Gastroesophageal sphincter (tissue), 4 donors: ENCODE measurements at regions not wholly inside any gene's neighbourhood (a gene's known extent, or its start where the extent isn't known, plus 50 kb on each side); places are given as distances from the start of the nearest gene placed in this dataset.

Source experiments
- ATAC-seq: fragments of 150-250 bp; one replicate; pipeline ENCODE4 v1.9.1; 2016; ENCODE audit warnings: mild to moderate bottlenecking, moderate library complexity
- H3K27ac ChIP-seq, 4 donors: fragments of 200-600 bp; sonication (generic) in 3 of 4; 1 replicate in 3 of 4; 2 replicates in 1 of 4; pipeline ENCODE4 v1.5.1; 2016 to 2019
- H3K27me3 ChIP-seq: fragments of 200-600 bp; sonication (generic); one replicate; pipeline ENCODE4 v1.5.1; 2019
- H3K36me3 ChIP-seq, 2 donors: fragments of 200-600 bp; sonication (generic); one replicate each; pipeline ENCODE4 v1.5.1; 2019; ENCODE audit warnings: control low read depth in 1 of 2
- H3K4me1 ChIP-seq, 3 donors: fragments of 200-600 bp; sonication (generic); 1 replicate in 2 of 3; 2 replicates in 1 of 3; pipeline ENCODE4 v1.5.1; 2016 to 2019; ENCODE audit warnings: control low read depth in 2 of 3
- H3K4me3 ChIP-seq, 2 donors: fragments of 200-600 bp; sonication (generic); one replicate each; pipeline ENCODE4 v1.5.1; 2019; ENCODE audit warnings: mild to moderate bottlenecking in 1 of 2, moderate library complexity in 1 of 2
- H3K9me3 ChIP-seq, 3 donors: fragments of 200-600 bp; sonication (generic); one replicate each; pipeline ENCODE4 v1.5.1; 2017 to 2019; ENCODE audit warnings: control low read depth in 2 of 3
- CTCF ChIP-seq, 4 experiments: fragments of 200-600 bp in 2 of 4; fragments of 450-650 bp in 2 of 4; sonication (generic) in 1 of 4; IDR thresholded peaks; one replicate each; pipeline ENCODE4 v1.5.1; 2017 to 2019; ENCODE audit warnings: antibody characterized with exemption in 4 of 4, mild to moderate bottlenecking in 2 of 4, moderate library complexity in 2 of 4
- EP300 ChIP-seq: sonication (generic); formaldehyde crosslinking; IDR thresholded peaks from one replicate; pipeline ENCODE4 v1.6.1; 2017; ENCODE audit warnings: antibody characterized with exemption, mild to moderate bottlenecking
- POLR2A ChIP-seq, 2 donors: fragments of 450-650 bp; IDR thresholded peaks; one replicate each; pipeline ENCODE4 v1.6.1; 2017; ENCODE audit warnings: antibody characterized with exemption in 2 of 2, mild to moderate bottlenecking in 2 of 2, moderate library complexity in 1 of 2
- POLR2AphosphoS5 ChIP-seq: sonication (generic); formaldehyde crosslinking; IDR thresholded peaks from one replicate; pipeline ENCODE4 v1.6.1; 2017; ENCODE audit warnings: antibody characterized with exemption
- WGBS, 2 donors: methylation state at CpG; one replicate each; pipeline ENCODE4 v1.1.5; 2018; ENCODE audit warnings: low coverage in 1 of 2; 5-methylcytosine and 5-hydroxymethylcytosine counted together

- WGBS, 2 donors: 89 to 90% methylated on average over 7 of the region's 7 CpGs
- ATAC-seq: no peak
- Histone ChIP-seq H3K4me3 (no peak overlapping the region), H3K27me3 (no peaks in the 10 kb centered on the region), H3K9me3 (no peaks in the 10 kb centered on the region), H3K36me3 (no peaks in the 10 kb centered on the region), H3K4me1 (no peaks in the 10 kb centered on the region), H3K27ac (no peak overlapping the region)
- no peak for TF ChIP-seq POLR2AphosphoS5
- no peak for TF ChIP-seq EP300
- no peak for TF ChIP-seq POLR2A (IDR thresholded peaks at IDR 0.05)
- TF ChIP-seq CTCF (IDR thresholded peaks at IDR 0.05): no peak
These were observed 737.6 kb upstream of the NUDT12 start for GRCh38 chr5:104299998-104300706.

- TF ChIP-seq POLR2A (IDR thresholded peaks at IDR 0.05) (no peak), EP300 (no peak), POLR2AphosphoS5 (no peak), CTCF (IDR thresholded peaks at IDR 0.05) (no peak)
- Histone ChIP-seq H3K27me3 (no peaks in the 10 kb centered on the region), H3K4me3 (no peak overlapping the region), H3K4me1 (no peaks in the 10 kb centered on the region), H3K36me3 (no peaks in the 10 kb centered on the region), H3K27ac (no peak overlapping the region), H3K9me3 (no peaks in the 10 kb centered on the region)
- ATAC-seq: no peak
- WGBS, 2 donors: 97 to 98% methylated on average over 5 of the region's 5 CpGs
These were observed 735.9 kb upstream of the NUDT12 start for GRCh38 chr5:104298518-104298917.

GRCh38 chr5:104297076-104297475 is 734.5 kb upstream of the NUDT12 start:
- Histone ChIP-seq H3K36me3 (no peaks in the 10 kb centered on the region), H3K27me3 (no peaks in the 10 kb centered on the region), H3K4me3 (no peak overlapping the region), H3K9me3 (no peaks in the 10 kb centered on the region), H3K4me1 (no peaks in the 10 kb centered on the region), H3K27ac (no peak overlapping the region)
- no peak for ATAC-seq
- TF ChIP-seq EP300 (no peak), POLR2A (IDR thresholded peaks at IDR 0.05) (no peak), POLR2AphosphoS5 (no peak), CTCF (IDR thresholded peaks at IDR 0.05) (no peak)
- WGBS, 2 donors: 13 to 19% methylated on average over 1 of the region's 1 CpG

- no peak overlapping the region for H3K27ac ChIP-seq
- H3K9me3 ChIP-seq: no peaks in the 10 kb centered on the region
- no peaks in the 10 kb centered on the region for H3K27me3 ChIP-seq
- no peak overlapping the region for H3K4me3 ChIP-seq
- no peaks in the 10 kb centered on the region for H3K36me3 ChIP-seq
- no peak for ATAC-seq
- WGBS, 2 donors: 33 to 79% methylated on average over 1 of the region's 1 CpG
- H3K4me1 ChIP-seq: no peaks in the 10 kb centered on the region
- TF ChIP-seq POLR2AphosphoS5: no peak
- no peak for TF ChIP-seq CTCF (IDR thresholded peaks at IDR 0.05)
- no peak for TF ChIP-seq EP300
- TF ChIP-seq POLR2A (IDR thresholded peaks at IDR 0.05): no peak
These were observed 733.4 kb upstream of the NUDT12 start for GRCh38 chr5:104295991-104296390.

GRCh38 chr5:104283136-104283535 is 720.5 kb upstream of the NUDT12 start:
- no peaks in the 10 kb centered on the region for H3K27me3 ChIP-seq
- H3K4me1 ChIP-seq: no peaks in the 10 kb centered on the region
- no peak overlapping the region for H3K27ac ChIP-seq
- H3K9me3 ChIP-seq: peaks cover 0 to 7% (median 0%) of the 10 kb centered on the region in 3 donors
- H3K4me3 ChIP-seq: no peak overlapping the region
- TF ChIP-seq EP300: no peak
- TF ChIP-seq CTCF (IDR thresholded peaks at IDR 0.05): no peak
- no peak for TF ChIP-seq POLR2A (IDR thresholded peaks at IDR 0.05)
- no peak for TF ChIP-seq POLR2AphosphoS5
- no peak for ATAC-seq
- 41 to 57% methylated on average over 1 of the region's 1 CpG for WGBS, 2 donors
- no peaks in the 10 kb centered on the region for H3K36me3 ChIP-seq
